Thymus (tissue), 11 donors: ENCODE measurements at regions not wholly inside any gene's neighbourhood (a gene's known extent, or its start where the extent isn't known, plus 50 kb on each side); places are given as distances from the start of the nearest gene placed in this dataset.

ENCODE experiments used
- DNase-seq, 9 donors: peaks; one replicate each; pipeline ENCODE4 v3.0.0-alpha.2; 2013; ENCODE audit warnings: low spot score in 9 of 9, low read depth in 6 of 9, missing footprints in 1 of 9
- H3K27ac ChIP-seq, 2 donors: one replicate each; pipeline ENCODE4 v1.5.1; 2013; ENCODE audit warnings: control low read depth in 1 of 2, low read depth in 1 of 2, low read length in 1 of 2, mild to moderate bottlenecking in 1 of 2, moderate library complexity in 1 of 2
- H3K27me3 ChIP-seq, 2 donors: one replicate each; pipeline ENCODE4 v1.5.1; 2013; ENCODE audit warnings: low read length in 1 of 2; ENCODE audit not compliant: control insufficient read depth in 2 of 2, insufficient read depth in 1 of 2
- H3K36me3 ChIP-seq, 2 donors: one replicate each; pipeline ENCODE4 v1.5.1; 2013; ENCODE audit warnings: low read length in 1 of 2, mild to moderate bottlenecking in 1 of 2, moderate library complexity in 1 of 2; ENCODE audit not compliant: control insufficient read depth in 2 of 2, insufficient read depth in 2 of 2
- H3K4me1 ChIP-seq, 2 donors: one replicate each; pipeline ENCODE4 v1.5.1; 2013; ENCODE audit warnings: low read length in 2 of 2; ENCODE audit not compliant: control insufficient read depth in 2 of 2, insufficient read depth in 2 of 2
- H3K4me3 ChIP-seq, 2 donors: one replicate each; pipeline ENCODE4 v1.5.1; 2013; ENCODE audit warnings: low read length in 2 of 2, control low read depth in 1 of 2, mild to moderate bottlenecking in 1 of 2
- H3K9me3 ChIP-seq, 2 donors: one replicate each; pipeline ENCODE4 v1.5.1; 2013; ENCODE audit warnings: low read length in 1 of 2, mild to moderate bottlenecking in 1 of 2; ENCODE audit not compliant: control insufficient read depth in 2 of 2, insufficient read depth in 1 of 2
- WGBS: extraction: QIAGEN DNeasy Blood & Tissue Kit; methylation state at CpG from one replicate; pipeline ENCODE4 v1.1.7; 2013; 5-methylcytosine and 5-hydroxymethylcytosine counted together
- donor health status: healthy.

DNA sequence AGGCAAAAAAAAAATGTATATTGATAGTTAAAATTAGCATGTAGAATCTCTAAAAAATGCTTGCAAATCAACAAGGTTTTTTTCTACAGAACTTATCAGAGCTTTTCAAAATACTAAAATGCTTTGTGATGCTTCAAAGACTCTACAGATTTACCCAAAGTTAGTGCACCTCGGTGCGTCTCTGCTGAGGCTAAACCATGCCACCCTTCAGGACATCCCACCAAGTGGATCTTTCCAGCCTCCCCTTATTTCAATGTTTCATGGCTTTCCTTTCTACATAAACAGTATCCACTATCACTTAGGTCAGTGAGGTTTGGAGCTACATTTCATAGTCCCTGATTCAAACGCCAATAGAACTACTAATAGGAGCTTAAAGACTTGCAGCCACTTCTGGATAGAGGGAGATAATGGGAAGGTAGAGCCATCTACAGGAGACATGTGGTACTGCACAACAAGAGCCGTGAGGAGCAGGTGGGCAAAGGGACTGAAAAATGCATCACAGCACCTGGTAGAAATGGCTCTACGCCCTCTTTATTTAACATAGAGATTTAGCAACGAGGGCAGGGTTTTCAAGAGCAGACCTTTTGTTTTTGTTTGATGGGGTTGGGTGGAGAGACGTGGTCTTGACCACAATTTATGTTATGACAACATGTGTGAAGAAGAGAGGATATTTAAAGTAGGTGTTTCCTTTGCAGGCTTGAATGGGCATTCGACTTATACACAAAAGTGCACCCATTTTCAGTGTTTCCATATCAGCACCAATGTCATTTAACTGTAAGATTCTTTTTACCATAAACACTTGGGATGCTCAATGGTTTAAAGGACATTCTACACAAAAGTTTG lies 56.1 kb upstream of the SLC35G4 start:
- peak; percentile 19 to 80 (median 61) for DNase-seq
- WGBS = 32% methylated on average over 8 of the region's 8 CpGs
- Histone ChIP-seq H3K27ac (no peak overlapping the region), H3K36me3 (no peaks in the 10 kb centered on the region), H3K4me3 (no peak overlapping the region), H3K9me3 (no peaks in the 10 kb centered on the region), H3K27me3 (no peaks in the 10 kb centered on the region), H3K4me1 (peaks cover 0 to 3% of the 10 kb centered on the region in 2 donors)

DNA sequence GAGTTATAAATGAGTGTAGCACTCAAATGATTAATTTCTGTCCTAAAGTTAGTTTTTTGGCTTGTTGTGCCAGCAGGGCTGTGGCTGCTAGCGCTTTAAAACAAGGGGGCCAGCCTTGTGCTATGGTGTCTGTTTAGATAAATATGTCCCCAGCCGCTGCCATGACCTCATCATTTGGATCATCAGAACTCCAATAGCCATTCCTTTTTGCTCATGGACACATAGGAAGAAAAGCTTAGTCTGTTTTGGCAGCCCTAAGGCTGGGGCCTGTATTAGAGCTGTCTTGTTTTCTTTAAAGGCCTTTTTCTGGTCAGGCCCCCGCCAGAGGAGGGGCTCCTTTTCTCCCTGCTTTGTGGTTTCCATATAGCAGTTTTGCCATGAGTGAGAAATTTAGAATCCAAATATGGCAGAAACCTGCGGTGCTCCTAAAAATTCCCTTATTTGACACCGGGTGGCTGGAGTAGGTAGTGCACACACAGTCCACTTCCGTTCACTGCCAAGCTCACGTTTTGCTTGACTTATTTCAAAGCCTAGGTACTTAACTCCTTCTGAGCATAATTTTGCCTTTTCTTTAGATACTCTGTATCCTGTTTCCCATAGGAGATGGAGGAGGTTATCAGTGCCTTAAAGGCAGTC lies 60.4 kb upstream of the SLC35G4 start:
- Histone ChIP-seq H3K36me3 (no peaks in the 10 kb centered on the region), H3K9me3 (peaks cover 1 to 2% of the 10 kb centered on the region in 2 donors), H3K4me1 (no peaks in the 10 kb centered on the region), H3K4me3 (no peak overlapping the region), H3K27me3 (no peaks in the 10 kb centered on the region), H3K27ac (no peak overlapping the region)
- 93% methylated on average over 7 of the region's 7 CpGs for WGBS
- no peak for DNase-seq

DNA sequence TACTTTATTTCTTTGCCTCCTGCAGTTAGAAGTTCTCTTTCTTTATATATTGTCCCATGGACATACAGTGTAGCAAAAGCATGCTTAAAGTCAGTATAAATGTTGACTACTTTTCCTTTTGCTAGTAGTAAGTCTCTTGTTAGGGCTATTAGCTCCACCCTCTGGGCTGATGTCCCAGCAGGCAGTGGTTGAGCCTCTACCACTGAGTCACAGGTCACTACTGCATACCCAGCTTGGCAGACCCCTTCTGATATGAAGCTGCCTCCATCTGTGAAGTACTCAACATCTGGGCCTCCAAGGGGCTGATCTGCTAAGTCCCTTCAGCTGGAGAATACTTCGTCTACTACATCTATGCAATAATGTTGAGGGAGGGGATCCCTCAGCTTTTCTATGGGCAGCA lies 61.0 kb upstream of the SLC35G4 start:
- WGBS = 91% methylated on average over 1 of the region's 1 CpG
- Histone ChIP-seq H3K27me3 (no peaks in the 10 kb centered on the region), H3K9me3 (peaks cover 1 to 3% of the 10 kb centered on the region in 2 donors), H3K27ac (no peak overlapping the region), H3K4me1 (no peaks in the 10 kb centered on the region), H3K4me3 (no peak overlapping the region), H3K36me3 (no peaks in the 10 kb centered on the region)
- no peak for DNase-seq

DNA sequence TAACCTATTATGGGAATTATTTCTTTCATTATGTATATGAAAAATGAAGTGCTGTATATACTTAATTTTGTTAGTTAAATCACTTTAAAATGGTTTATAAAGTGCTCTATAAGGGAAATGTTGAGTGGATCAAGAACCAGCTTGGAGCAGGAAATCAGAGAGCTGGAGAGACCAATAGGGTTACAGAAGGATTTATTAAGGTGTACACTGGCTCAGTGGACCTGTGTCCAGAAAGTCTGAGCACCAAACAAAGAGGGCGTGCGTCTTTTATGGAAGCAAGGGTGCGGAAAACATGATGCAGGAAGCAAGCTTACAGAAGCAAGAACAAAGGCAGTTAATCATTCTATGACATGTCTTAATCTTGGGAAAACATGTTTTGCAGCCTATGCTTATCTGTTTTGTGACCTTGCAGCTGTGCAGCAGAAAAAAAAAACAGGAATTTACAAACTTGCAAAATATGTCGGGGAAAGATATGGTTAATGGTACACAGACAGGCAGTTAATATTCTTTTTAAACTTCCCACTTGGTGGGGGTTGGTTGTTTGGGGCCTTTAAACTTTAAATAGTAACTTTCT lies 65.2 kb upstream of the SLC35G4 start:
- Histone ChIP-seq H3K36me3 (no peaks in the 10 kb centered on the region), H3K9me3 (peaks cover 1 to 3% of the 10 kb centered on the region in 2 donors), H3K4me1 (no peaks in the 10 kb centered on the region), H3K4me3 (no peak overlapping the region), H3K27ac (no peak overlapping the region), H3K27me3 (no peaks in the 10 kb centered on the region)
- WGBS = 96% methylated on average over 4 of the region's 4 CpGs
- DNase-seq = no peak

DNA sequence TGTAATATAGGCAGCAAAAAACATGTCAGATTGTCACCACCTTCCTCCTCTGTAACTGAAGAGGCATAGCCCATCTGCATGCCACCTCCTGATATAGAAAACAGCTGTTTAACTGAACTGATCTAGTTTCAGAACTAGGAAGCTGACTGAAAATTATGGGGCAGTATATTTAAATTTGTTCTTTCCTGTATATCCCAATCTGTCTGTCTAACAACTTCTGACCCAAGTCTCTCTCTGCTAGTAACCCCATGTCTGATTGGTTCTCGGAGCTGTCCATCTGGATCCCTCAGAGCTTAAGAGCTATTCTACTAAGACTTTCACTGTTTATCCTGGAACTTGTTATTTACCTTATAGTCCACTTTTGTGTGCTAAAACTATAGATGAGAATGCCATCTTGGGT lies 68.2 kb upstream of the SLC35G4 start:
- Histone ChIP-seq H3K4me3 (no peak overlapping the region), H3K27me3 (no peaks in the 10 kb centered on the region), H3K27ac (no peak overlapping the region), H3K4me1 (no peaks in the 10 kb centered on the region), H3K36me3 (no peaks in the 10 kb centered on the region), H3K9me3 (peaks cover 1 to 3% of the 10 kb centered on the region in 2 donors)
- 91% methylated on average over 1 of the region's 1 CpG for WGBS
- DNase-seq = peak in 1 of 9 donors; percentile 10

DNA sequence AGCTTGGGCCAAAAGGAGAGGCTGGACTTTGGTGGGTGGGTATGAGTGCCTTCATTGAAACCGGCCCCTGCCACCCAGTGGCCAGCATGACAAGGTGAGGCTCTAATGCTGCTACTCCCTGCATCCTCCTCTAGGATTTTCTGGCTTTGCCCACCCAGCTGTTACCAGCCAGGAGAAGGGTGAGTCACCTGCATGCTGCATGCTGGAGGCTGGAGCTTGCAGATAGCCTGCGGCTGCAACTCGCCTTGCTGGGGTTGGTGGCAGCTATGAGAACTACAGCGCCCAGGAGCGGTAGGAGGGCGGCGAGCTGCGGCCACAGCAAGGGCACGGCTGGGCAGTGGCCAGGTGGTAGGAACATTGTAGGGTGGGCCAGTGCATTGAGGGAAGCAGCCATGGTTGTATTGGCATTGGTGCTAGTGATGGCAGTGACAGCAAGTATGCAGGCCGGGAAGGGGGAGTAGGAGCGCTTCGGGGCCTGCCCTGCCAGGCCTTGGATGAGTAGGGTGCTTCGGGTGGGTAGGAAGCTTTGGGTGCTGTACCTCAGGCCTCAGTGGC lies 75.4 kb upstream of the SLC35G4 start:
- peaks cover 0 to 2% of the 10 kb centered on the region in 2 donors for H3K9me3 ChIP-seq
- no peaks in the 10 kb centered on the region for H3K27me3 ChIP-seq
- no peak overlapping the region for H3K27ac ChIP-seq
- H3K4me3 ChIP-seq = no peak overlapping the region
- WGBS = 95% methylated on average over 13 of the region's 13 CpGs
- no peak for DNase-seq
- no peaks in the 10 kb centered on the region for H3K4me1 ChIP-seq
- no peaks in the 10 kb centered on the region for H3K36me3 ChIP-seq

DNA sequence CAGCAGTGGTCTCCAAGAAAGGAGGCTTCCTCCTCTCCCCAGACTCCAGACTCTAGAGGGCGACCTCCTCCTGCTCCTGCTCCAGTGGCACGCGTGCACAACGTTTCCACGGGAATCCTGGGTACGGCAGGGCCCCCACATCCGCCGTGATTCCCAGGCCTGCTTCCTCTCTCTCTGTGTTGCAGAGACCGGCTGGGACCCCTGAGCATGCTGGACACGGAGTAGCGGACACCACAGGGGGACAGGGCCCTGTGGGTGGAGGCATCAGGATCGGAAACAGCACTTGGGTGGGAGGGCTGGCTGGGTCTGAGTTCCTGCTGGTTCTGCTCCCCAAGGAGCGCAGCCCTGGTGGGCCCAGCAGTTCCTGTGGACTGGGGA lies 75.9 kb upstream of the SLC35G4 start:
- 98% methylated on average over 13 of the region's 13 CpGs for WGBS
- no peak for DNase-seq
- peaks cover 0 to 2% of the 10 kb centered on the region in 2 donors for H3K9me3 ChIP-seq

DNA sequence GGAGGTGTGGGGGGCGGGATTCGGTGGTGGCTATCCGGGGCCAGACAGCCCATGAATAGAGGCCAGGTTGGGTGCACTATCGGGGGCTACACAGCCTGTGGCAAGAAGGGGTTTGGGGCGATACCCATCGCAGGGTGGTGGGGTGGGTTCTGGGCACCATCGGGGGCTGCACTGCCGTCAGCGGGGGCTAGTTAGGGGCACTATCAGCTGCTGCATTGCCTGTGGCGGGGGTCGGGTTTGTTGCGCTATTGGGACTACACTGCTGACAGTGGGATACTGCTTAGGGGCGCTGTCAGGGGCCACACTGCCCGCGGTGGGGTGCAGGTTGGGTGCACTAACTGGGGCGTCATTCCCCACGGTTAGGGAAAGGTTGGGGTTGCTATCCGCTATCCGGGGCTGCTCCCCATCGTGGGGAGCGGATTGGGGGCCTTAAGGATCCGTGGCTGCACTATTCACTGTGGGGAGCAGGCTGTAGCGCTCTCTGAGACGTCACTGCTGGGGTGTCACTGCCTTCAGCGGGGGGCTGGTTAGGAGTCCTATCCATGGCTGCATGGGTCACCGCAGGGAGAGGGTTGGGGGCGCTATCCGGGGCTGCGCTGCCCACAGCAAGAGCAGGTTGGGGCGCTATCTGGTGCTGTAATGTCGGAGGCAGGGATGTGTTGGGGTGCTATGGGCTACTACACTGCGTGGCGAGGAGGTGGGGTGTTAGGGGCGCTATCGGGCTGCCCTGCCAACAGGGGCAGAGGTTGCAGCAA lies 76.5 kb upstream of the SLC35G4 start:
- H3K27ac ChIP-seq = no peak overlapping the region
- H3K4me3 ChIP-seq = no peak overlapping the region
- H3K27me3 ChIP-seq = no peaks in the 10 kb centered on the region
- H3K4me1 ChIP-seq = no peaks in the 10 kb centered on the region
- no peak for DNase-seq
- no peaks in the 10 kb centered on the region for H3K36me3 ChIP-seq
- WGBS = 98% methylated on average over 35 of the region's 35 CpGs
- H3K9me3 ChIP-seq = peaks cover 0 to 2% of the 10 kb centered on the region in 2 donors

More for the DNA sequence above, 75.9 kb upstream of the SLC35G4 start:
- Histone ChIP-seq H3K27me3 (no peaks in the 10 kb centered on the region), H3K27ac (no peak overlapping the region), H3K4me3 (no peak overlapping the region), H3K4me1 (no peaks in the 10 kb centered on the region), H3K36me3 (no peaks in the 10 kb centered on the region)
